Pancreas (tissue), 10 donors: ENCODE measurements at regions not wholly inside any gene's neighbourhood (a gene's known extent, or its start where the extent isn't known, plus 50 kb on each side); places are given as distances from the start of the nearest gene placed in this dataset.

Experiments
- ATAC-seq, 4 donors: fragments of 200-7000 bp; cut with Tn5 transposase; one replicate each; pipeline versions ENCODE4 v1.8.0 to v1.9.1; 2020; ENCODE audit warnings: mild to moderate bottlenecking in 4 of 4, moderate library complexity in 4 of 4
- DNase-seq, 6 donors: peaks; one replicate each; pipeline ENCODE4 v3.0.0-alpha.2; 2020
- FAIRE-seq: peaks from 2 replicates; lab custom pipeline; 2012; peaks lifted over from hg19 to GRCh38; lab: Jason Lieb, UNC
- H3K27ac ChIP-seq, 4 donors: fragments of 200-600 bp; sonication (generic); 1 replicate in 3 of 4; 2 replicates in 1 of 4; pipeline versions ENCODE4 v1.5.0 to v1.8.0; 2020
- H3K27me3 ChIP-seq, 4 donors: fragments of 200-600 bp; one replicate each; pipeline ENCODE4 v1.8.0; 2021
- H3K36me3 ChIP-seq, 3 donors: fragments of 200-600 bp; sonication (generic) in 1 of 3; one replicate each; pipeline versions ENCODE4 v1.5.0 to v1.8.0; 2020 to 2021
- H3K4me1 ChIP-seq, 3 donors: fragments of 200-600 bp; one replicate each; pipeline ENCODE4 v1.8.0; 2021
- H3K4me3 ChIP-seq, 4 donors: fragments of 200-600 bp; sonication (generic) in 2 of 4; one replicate each; pipeline versions ENCODE4 v1.5.0 to v1.8.0; 2020 to 2021
- H3K9me3 ChIP-seq, 4 donors: fragments of 200-600 bp; one replicate each; pipeline ENCODE4 v1.8.0; 2021
- CTCF ChIP-seq, 4 donors: fragments of 200-600 bp; sonication (generic) in 3 of 4; IDR thresholded peaks; one replicate each; pipeline versions ENCODE4 v1.5.0 to v1.8.0; 2021; ENCODE audit warnings: antibody characterized with exemption in 4 of 4
- WGBS, 2 donors: extraction: QIAGEN DNeasy Blood & Tissue Kit; methylation state at CpG; one replicate each; pipeline ENCODE4 v1.1.7; 2013; 5-methylcytosine and 5-hydroxymethylcytosine counted together
- intact Hi-C, 3 donors: fragments of 100-400 bp; cut with DNase I; formaldehyde crosslinking; loops; one replicate each; pipeline versions ENCODE4 v1.11.1 to v1.14.2; 2022
- donor health status: healthy with polysubstance abuse.
- donor health status: DM: no; HTN: no; CAD: no; lungs with moderate emphysema.
- donor health status: DM: no; HTN: no; CAD: no.
- donor health status: control.
- donor health status: control.
- donor health status: Bipolar disorder and iron deficiency.
- donor health status: DM: yes; HTN: yes; CAD: no.
- donor health status: DM: no; HTN: no; CAD: no.
- donor health status: DM: no; HTN: no; CAD: no.
- donor health status: DM: yes; HTN: yes; CAD: no.

GRCh38 chr6:97427648-97428047, 144.6 kb upstream of the MMS22L start:
- Histone ChIP-seq H3K27me3 (no peaks in the 10 kb centered on the region), H3K4me3 (no peak overlapping the region)

GRCh38 chr6:97437087-97437486, 154.1 kb upstream of the MMS22L start:
- no peaks in the 10 kb centered on the region for H3K4me1 ChIP-seq
- peak in 3 of 4 donors; percentile 27 to 44 (median 42) for TF ChIP-seq CTCF (IDR thresholded peaks at IDR 0.05)
- no peak for FAIRE-seq
- no peak overlapping the region for H3K4me3 ChIP-seq
- 9 to 20% methylated on average over 3 of the region's 3 CpGs for WGBS, 2 donors
- no peaks in the 10 kb centered on the region for H3K27me3 ChIP-seq
- H3K9me3 ChIP-seq, result no peaks in the 10 kb centered on the region
- H3K36me3 ChIP-seq, result no peaks in the 10 kb centered on the region
- ATAC-seq, result peak in 1 of 4 donors; percentile 39
- no peak for DNase-seq
- no peak overlapping the region for H3K27ac ChIP-seq
- intact Hi-C loops, result no loop called here

More at GRCh38 chr6:97427648-97428047, 144.6 kb upstream of the MMS22L start:
- DNase-seq (no peak), FAIRE-seq (no peak), ATAC-seq (no peak)
- no peaks in the 10 kb centered on the region for H3K9me3 ChIP-seq
- intact Hi-C loops, result no loop called here
- H3K36me3 ChIP-seq, result no peaks in the 10 kb centered on the region
- no peaks in the 10 kb centered on the region for H3K4me1 ChIP-seq
- H3K27ac ChIP-seq, result no peak overlapping the region
- TF ChIP-seq CTCF (IDR thresholded peaks at IDR 0.05), result no peak

GRCh38 chr6:97438011-97438671, 155.1 kb upstream of the MMS22L start:
- WGBS, 2 donors, result 49 to 57% methylated on average over 4 of the region's 4 CpGs
- intact Hi-C loops, result no loop called here

GRCh38 chr6:97440590-97441176, 157.7 kb upstream of the MMS22L start:
- Histone ChIP-seq H3K4me3 (no peak overlapping the region), H3K27me3 (no peaks in the 10 kb centered on the region), H3K9me3 (no peaks in the 10 kb centered on the region), H3K27ac (no peak overlapping the region), H3K4me1 (no peaks in the 10 kb centered on the region), H3K36me3 (no peaks in the 10 kb centered on the region)
- WGBS, 2 donors, result 10 to 12% methylated on average over 7 of the region's 7 CpGs
- no peak for DNase-seq
- no peak for FAIRE-seq
- ATAC-seq, result peak in 1 of 4 donors; percentile 27
- TF ChIP-seq CTCF (IDR thresholded peaks at IDR 0.05), result no peak
- intact Hi-C loops, result no loop called here

More at GRCh38 chr6:97438011-97438671, 155.1 kb upstream of the MMS22L start:
- Histone ChIP-seq H3K27ac (no peak overlapping the region), H3K27me3 (no peaks in the 10 kb centered on the region), H3K4me1 (no peaks in the 10 kb centered on the region), H3K9me3 (no peaks in the 10 kb centered on the region), H3K36me3 (no peaks in the 10 kb centered on the region), H3K4me3 (no peak overlapping the region)
- no peak for TF ChIP-seq CTCF (IDR thresholded peaks at IDR 0.05)
- FAIRE-seq (no peak), DNase-seq (no peak), ATAC-seq (no peak)
